Osteoblast (primary cell): ENCODE measurements at regions not wholly inside any gene's neighbourhood (a gene's known extent, or its start where the extent isn't known, plus 50 kb on each side); places are given as distances from the start of the nearest gene placed in this dataset.
A peak's percentile ranks its signal among the peaks of the same experiment; 100 is the strongest.

Source experiments
- DNase-seq: peaks from one replicate; pipeline ENCODE4 v3.0.0; 2011; ENCODE audit warnings: low spot score, mixed read lengths; ENCODE audit not compliant: insufficient read length; ENCODE audit errors: missing footprints
- H2AFZ ChIP-seq: 2 replicates; pipeline ENCODE4 v1.6.0; 2011; ENCODE audit warnings: mild to moderate bottlenecking, low read length
- H3K27ac ChIP-seq: 2 replicates; pipeline ENCODE4 v1.5.1; 2011; ENCODE audit warnings: mild to moderate bottlenecking, low read depth, low read length, moderate library complexity
- H3K27me3 ChIP-seq: 2 replicates; pipeline ENCODE4 v1.6.0; 2012; ENCODE audit warnings: mild to moderate bottlenecking, control low read depth, inconsistent platforms, low read length, moderate library complexity; ENCODE audit not compliant: insufficient read depth
- H3K36me3 ChIP-seq: 2 replicates; pipeline ENCODE4 v1.5.1; 2011; ENCODE audit warnings: mild to moderate bottlenecking, low read length, control low read depth, moderate library complexity; ENCODE audit not compliant: insufficient read depth
- H3K4me1 ChIP-seq: 2 replicates; pipeline ENCODE4 v1.5.1; 2011; ENCODE audit warnings: mild to moderate bottlenecking, low read length, control low read depth, moderate library complexity; ENCODE audit not compliant: insufficient read depth
- H3K4me2 ChIP-seq: 2 replicates; pipeline ENCODE4 v1.6.0; 2011; ENCODE audit warnings: mild to moderate bottlenecking, low read length; ENCODE audit not compliant: insufficient read depth
- H3K4me3 ChIP-seq: fragments of 200-600 bp; sonication (generic); 3 replicates; pipeline ENCODE4 v1.5.1; 2012; ENCODE audit warnings: mild to moderate bottlenecking, low read length, inconsistent platforms; ENCODE audit not compliant: insufficient read depth
- H3K79me2 ChIP-seq: 2 replicates; pipeline ENCODE4 v1.6.0; 2012; ENCODE audit warnings: mild to moderate bottlenecking, low read length, control low read depth, inconsistent platforms; ENCODE audit not compliant: insufficient read depth
- H3K9me3 ChIP-seq: 2 replicates; pipeline ENCODE4 v1.5.1; 2011; ENCODE audit warnings: low read depth, low read length, control low read depth
- H4K20me1 ChIP-seq: 2 replicates; pipeline ENCODE4 v1.6.0; 2012; ENCODE audit warnings: mild to moderate bottlenecking, low read length, control low read depth; ENCODE audit not compliant: insufficient read depth
- TF ChIP-seq, protein P1 (sequence below): IDR thresholded peaks from 2 replicates; pipeline ENCODE4 v1.5.1; 2011; ENCODE audit warnings: mild to moderate bottlenecking, low read depth, low read length, moderate library complexity; ENCODE audit errors: extremely low read depth

DNA sequence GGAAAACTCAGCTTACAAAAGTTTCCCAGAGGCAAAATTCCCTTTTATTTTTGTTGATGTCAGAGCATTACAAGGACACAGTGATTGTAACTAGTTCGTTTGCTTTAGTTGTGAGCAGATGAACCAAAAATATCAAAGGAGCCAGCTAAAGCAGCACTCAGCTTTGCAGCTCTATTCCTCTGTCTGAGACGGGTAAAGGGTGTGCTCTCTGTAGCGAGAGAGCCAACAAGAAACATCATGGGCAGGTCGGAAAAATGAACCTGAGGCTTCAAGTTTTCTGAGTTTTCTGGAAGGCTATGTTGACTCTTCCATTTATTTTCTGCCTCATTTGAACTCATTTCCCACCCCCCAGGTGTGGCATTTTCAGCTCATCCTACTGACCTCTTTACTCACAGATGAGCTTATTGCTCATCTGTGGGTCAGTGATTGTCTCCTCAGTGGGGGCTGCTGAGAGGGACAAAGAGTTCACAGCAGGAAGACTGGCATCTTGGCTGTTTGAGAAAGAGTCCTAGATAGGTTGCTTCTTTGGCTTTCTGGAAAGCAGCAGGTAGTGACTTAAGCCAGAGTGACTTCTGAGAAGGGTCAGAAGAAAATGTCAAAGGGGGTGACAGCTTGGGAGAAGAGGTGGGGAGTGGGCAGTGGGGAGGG lies 66.6 kb upstream of the EPC2 start:
- H3K27me3 ChIP-seq = peaks cover 11% of the 10 kb centered on the region
- no peaks in the 10 kb centered on the region for H3K79me2 ChIP-seq
- no peak overlapping the region for H3K4me2 ChIP-seq
- DNase-seq = peak; percentile 34
- no peaks in the 10 kb centered on the region for H3K36me3 ChIP-seq
- H3K4me3 ChIP-seq = no peak overlapping the region
- H3K27ac ChIP-seq = no peak overlapping the region
- no peaks in the 10 kb centered on the region for H4K20me1 ChIP-seq
- TF ChIP-seq, protein P1, sequence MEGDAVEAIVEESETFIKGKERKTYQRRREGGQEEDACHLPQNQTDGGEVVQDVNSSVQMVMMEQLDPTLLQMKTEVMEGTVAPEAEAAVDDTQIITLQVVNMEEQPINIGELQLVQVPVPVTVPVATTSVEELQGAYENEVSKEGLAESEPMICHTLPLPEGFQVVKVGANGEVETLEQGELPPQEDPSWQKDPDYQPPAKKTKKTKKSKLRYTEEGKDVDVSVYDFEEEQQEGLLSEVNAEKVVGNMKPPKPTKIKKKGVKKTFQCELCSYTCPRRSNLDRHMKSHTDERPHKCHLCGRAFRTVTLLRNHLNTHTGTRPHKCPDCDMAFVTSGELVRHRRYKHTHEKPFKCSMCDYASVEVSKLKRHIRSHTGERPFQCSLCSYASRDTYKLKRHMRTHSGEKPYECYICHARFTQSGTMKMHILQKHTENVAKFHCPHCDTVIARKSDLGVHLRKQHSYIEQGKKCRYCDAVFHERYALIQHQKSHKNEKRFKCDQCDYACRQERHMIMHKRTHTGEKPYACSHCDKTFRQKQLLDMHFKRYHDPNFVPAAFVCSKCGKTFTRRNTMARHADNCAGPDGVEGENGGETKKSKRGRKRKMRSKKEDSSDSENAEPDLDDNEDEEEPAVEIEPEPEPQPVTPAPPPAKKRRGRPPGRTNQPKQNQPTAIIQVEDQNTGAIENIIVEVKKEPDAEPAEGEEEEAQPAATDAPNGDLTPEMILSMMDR = no peak
- no peak overlapping the region for H2AFZ ChIP-seq
- no peaks in the 10 kb centered on the region for H3K9me3 ChIP-seq
- H3K4me1 ChIP-seq = peaks cover 6% of the 10 kb centered on the region

DNA sequence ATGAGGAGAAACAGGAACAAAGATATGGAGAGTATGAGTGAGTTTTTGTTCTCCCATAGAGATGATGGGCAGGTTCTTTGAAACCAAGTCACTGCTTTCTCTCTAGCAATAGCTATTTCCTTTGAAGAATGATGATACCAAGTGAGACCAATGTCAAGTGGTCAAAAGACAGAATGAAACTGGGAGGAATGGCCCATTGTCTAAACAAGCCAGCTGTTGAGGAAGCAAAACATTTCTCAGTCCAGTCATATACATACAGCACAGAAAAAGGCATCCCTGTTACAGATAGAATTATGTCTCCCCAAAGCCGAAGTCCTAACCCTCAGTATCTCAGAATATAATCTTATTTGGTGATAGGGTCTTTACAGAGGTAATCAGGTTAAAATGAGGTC lies 66.1 kb upstream of the EPC2 start:
- TF ChIP-seq, protein P1 = no peak
- H4K20me1 ChIP-seq = no peaks in the 10 kb centered on the region
- no peak overlapping the region for H3K27ac ChIP-seq
- DNase-seq = no peak
- peaks cover 11% of the 10 kb centered on the region for H3K27me3 ChIP-seq
- no peaks in the 10 kb centered on the region for H3K79me2 ChIP-seq
- H3K4me1 ChIP-seq = peaks cover 6% of the 10 kb centered on the region
- H3K9me3 ChIP-seq = no peaks in the 10 kb centered on the region
- no peaks in the 10 kb centered on the region for H3K36me3 ChIP-seq
- no peak overlapping the region for H3K4me2 ChIP-seq
- no peak overlapping the region for H3K4me3 ChIP-seq
- no peak overlapping the region for H2AFZ ChIP-seq

DNA sequence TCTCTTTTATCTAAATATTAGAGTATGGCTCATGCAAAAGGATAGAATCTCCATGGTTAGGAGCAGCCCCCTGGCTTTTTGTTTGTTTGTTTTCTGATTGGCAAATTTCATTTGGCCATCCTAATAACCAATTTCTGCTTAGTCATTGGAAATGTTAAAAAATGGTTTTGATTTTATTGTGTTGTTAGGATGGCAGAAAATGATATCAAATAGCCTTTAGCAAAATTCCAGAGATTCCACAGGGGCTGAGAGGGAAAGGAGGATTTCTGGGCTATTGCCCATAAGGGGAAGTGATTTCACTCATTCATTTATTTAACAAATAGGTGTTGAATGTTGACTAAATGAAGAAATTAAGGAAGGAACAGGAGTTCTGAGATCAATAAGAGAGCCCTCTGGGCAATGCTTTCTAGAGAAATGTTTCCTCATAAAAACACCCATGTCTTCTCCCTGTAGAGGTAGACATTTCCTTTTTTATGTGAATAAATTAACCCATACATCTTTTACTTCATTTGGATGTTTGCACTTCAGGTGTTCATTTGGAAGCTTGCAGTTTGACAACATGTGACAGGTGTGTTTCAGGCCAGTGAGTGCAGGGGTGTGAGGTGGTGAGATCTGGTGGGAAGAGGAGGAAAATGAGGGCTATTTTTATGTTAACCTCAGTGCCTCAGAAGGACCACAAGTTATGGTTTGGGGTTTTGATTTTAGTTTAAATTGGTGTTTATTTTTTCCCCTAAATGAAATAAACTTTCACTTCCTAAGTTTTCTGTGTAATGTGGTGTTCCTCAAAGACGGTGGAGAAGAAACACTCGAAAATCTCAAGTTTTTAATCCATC lies 61.7 kb upstream of the EPC2 start:
- Histone ChIP-seq H3K36me3 (no peaks in the 10 kb centered on the region), H2AFZ (no peak overlapping the region), H3K9me3 (no peaks in the 10 kb centered on the region), H4K20me1 (no peaks in the 10 kb centered on the region), H3K79me2 (no peaks in the 10 kb centered on the region), H3K27me3 (peaks cover 4% of the 10 kb centered on the region), H3K4me2 (no peak overlapping the region), H3K4me1 (peaks cover 6% of the 10 kb centered on the region), H3K4me3 (no peak overlapping the region), H3K27ac (no peak overlapping the region)
- no peak for DNase-seq
- TF ChIP-seq, protein P1 = no peak

DNA sequence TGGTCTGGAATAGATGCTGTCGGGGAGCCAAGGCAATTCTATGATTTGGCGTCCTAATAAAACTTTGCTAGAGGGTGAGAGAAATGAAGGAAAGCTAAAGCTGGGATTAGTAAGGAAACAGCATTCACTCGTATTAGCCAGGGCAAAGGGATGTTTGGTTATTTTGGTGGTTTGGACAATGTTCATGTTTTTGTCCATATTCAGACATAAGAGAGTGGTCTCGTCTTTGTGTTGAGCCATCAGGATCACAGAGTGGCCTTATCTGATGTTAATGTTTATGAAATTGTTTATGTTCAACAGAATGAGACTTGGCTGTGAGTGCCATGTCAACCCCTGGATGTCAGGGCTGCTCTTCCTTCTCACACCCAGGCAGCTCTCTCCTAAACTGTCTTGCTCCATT lies 58.9 kb upstream of the EPC2 start:
- H3K9me3 ChIP-seq = no peaks in the 10 kb centered on the region
- no peak overlapping the region for H3K27ac ChIP-seq
- H3K79me2 ChIP-seq = no peaks in the 10 kb centered on the region
- no peak overlapping the region for H3K4me3 ChIP-seq
- no peaks in the 10 kb centered on the region for H3K27me3 ChIP-seq
- H2AFZ ChIP-seq = no peak overlapping the region
- TF ChIP-seq, protein P1 = no peak
- no peaks in the 10 kb centered on the region for H3K36me3 ChIP-seq
- no peaks in the 10 kb centered on the region for H4K20me1 ChIP-seq
- H3K4me1 ChIP-seq = peaks cover 6% of the 10 kb centered on the region
- no peak overlapping the region for H3K4me2 ChIP-seq
- no peak for DNase-seq
